ENCODE measurements at regions not wholly inside any gene's neighbourhood (a gene's known extent, or its start where the extent isn't known, plus 50 kb on each side); places are given as distances from the start of the nearest gene placed in this dataset.

GRCh38 chr12:97752129-97752528, 289.5 kb downstream of the RMST start:
- no peaks in the 10 kb centered on the region for H3K27me3 ChIP-seq
- intact Hi-C loops (cut with DNase I): no loop called here
- H3K4me1 ChIP-seq (replicated peaks in 1 of 2): no peaks in the 10 kb centered on the region

GRCh38 chr12:97753332-97753731, 290.7 kb downstream of the RMST start:
- 74 to 79% (median 74%) methylated on average over 2 of the region's 2 CpGs for WGBS, 4 donors
- H3K27me3 ChIP-seq: no peaks in the 10 kb centered on the region

More at GRCh38 chr12:97752129-97752528, 289.5 kb downstream of the RMST start:
- TF ChIP-seq CTCF (IDR thresholded peaks at IDR 0.05): no peak
- no peak for TF ChIP-seq POLR2A (IDR thresholded peaks at IDR 0.05)
- Histone ChIP-seq H3K9me3 (replicated peaks in 1 of 3) (no peaks in the 10 kb centered on the region), H3K36me3 (replicated peaks in 1 of 2) (no peaks in the 10 kb centered on the region), H3K4me3 (no peak overlapping the region), H3K27ac (no peak overlapping the region)
- no peak for DNase-seq

GRCh38 chr12:97754306-97754705, 291.7 kb downstream of the RMST start:
- no peak for DNase-seq
- no peaks in the 10 kb centered on the region for H3K9me3 ChIP-seq (replicated peaks in 1 of 3)
- no peak for TF ChIP-seq CTCF (IDR thresholded peaks at IDR 0.05)
- TF ChIP-seq POLR2A (IDR thresholded peaks at IDR 0.05): no peak
- no peak overlapping the region for H3K4me3 ChIP-seq
- no peak overlapping the region for H3K27ac ChIP-seq
- intact Hi-C loops (cut with DNase I): no loop called here
- 76 to 84% (median 80%) methylated on average over 3 of the region's 3 CpGs for WGBS, 4 donors
- no peaks in the 10 kb centered on the region for H3K4me1 ChIP-seq (replicated peaks in 1 of 2)
- no peaks in the 10 kb centered on the region for H3K27me3 ChIP-seq
- no peaks in the 10 kb centered on the region for H3K36me3 ChIP-seq (replicated peaks in 1 of 2)

More at GRCh38 chr12:97753332-97753731, 290.7 kb downstream of the RMST start:
- H3K4me3 ChIP-seq: no peak overlapping the region
- DNase-seq: no peak
- no peaks in the 10 kb centered on the region for H3K4me1 ChIP-seq (replicated peaks in 1 of 2)
- TF ChIP-seq POLR2A (IDR thresholded peaks at IDR 0.05) (no peak), CTCF (IDR thresholded peaks at IDR 0.05) (no peak)
- no peaks in the 10 kb centered on the region for H3K36me3 ChIP-seq (replicated peaks in 1 of 2)
- H3K9me3 ChIP-seq (replicated peaks in 1 of 3): no peaks in the 10 kb centered on the region
- intact Hi-C loops (cut with DNase I): no loop called here
- H3K27ac ChIP-seq: no peak overlapping the region

- TF ChIP-seq POLR2A (IDR thresholded peaks at IDR 0.05) (no peak), CTCF (IDR thresholded peaks at IDR 0.05) (no peak)
- no peaks in the 10 kb centered on the region for H3K36me3 ChIP-seq (replicated peaks in 1 of 2)
- H3K27ac ChIP-seq: no peak overlapping the region
- no peaks in the 10 kb centered on the region for H3K9me3 ChIP-seq (replicated peaks in 1 of 3)
- H3K4me1 ChIP-seq (replicated peaks in 1 of 2): no peaks in the 10 kb centered on the region
- no peaks in the 10 kb centered on the region for H3K27me3 ChIP-seq
- intact Hi-C loops (cut with DNase I): no loop called here
- WGBS, 4 donors: 54 to 67% (median 62%) methylated on average over 10 of the region's 10 CpGs
- no peak for DNase-seq
- H3K4me3 ChIP-seq: no peak overlapping the region
Measured at GRCh38 chr12:97756066-97756666, 293.6 kb downstream of the RMST start.

Measured in adrenal gland (tissue), 9 donors.